Mesendoderm (in vitro differentiated cells): ENCODE measurements at regions not wholly inside any gene's neighbourhood (a gene's known extent, or its start where the extent isn't known, plus 50 kb on each side); places are given as distances from the start of the nearest gene placed in this dataset.
A peak's percentile ranks its signal among the peaks of the same experiment; 100 is the strongest.
"Not testable (repeated sequence)": the region's sequence is repeated elsewhere in the genome, so short reads cannot be mapped to it uniquely, and the experiment has no call there.

Experiments
- DNase-seq: peaks from one replicate; pipeline ENCODE4 v3.0.0; 2013
- H2AK5ac ChIP-seq: 2 replicates; pipeline ENCODE4 v1.6.1; 2013; ENCODE audit warnings: low read length, inconsistent platforms
- H2BK120ac ChIP-seq: 2 replicates; pipeline ENCODE4 v1.6.1; 2013; ENCODE audit warnings: low read depth, mild to moderate bottlenecking, low read length, moderate library complexity, mixed read lengths
- H2BK15ac ChIP-seq: replicated peaks from 2 replicates; pipeline ENCODE4 v1.6.1; 2013; ENCODE audit warnings: low read depth, mild to moderate bottlenecking, moderate library complexity
- H2BK5ac ChIP-seq: 2 replicates; pipeline ENCODE4 v1.6.1; 2013; ENCODE audit warnings: low read length, inconsistent platforms
- H3K18ac ChIP-seq: 2 replicates; pipeline ENCODE4 v1.6.1; 2013; ENCODE audit warnings: mild to moderate bottlenecking, low read length, mixed read lengths
- H3K23ac ChIP-seq: one replicate; pipeline ENCODE4 v1.6.1; 2013; ENCODE audit warnings: low read length
- H3K27ac ChIP-seq: 2 replicates; pipeline ENCODE4 v1.5.1; 2013; ENCODE audit warnings: low read depth, mild to moderate bottlenecking, inconsistent platforms, low read length, moderate library complexity
- H3K27me3 ChIP-seq: 2 replicates; pipeline ENCODE4 v1.6.1; 2013; ENCODE audit warnings: low read length, control low read depth, mild to moderate bottlenecking, inconsistent platforms; ENCODE audit not compliant: insufficient read depth, poor library complexity
- H3K36me3 ChIP-seq: 2 replicates; pipeline ENCODE4 v1.6.1; 2013; ENCODE audit warnings: low read length, inconsistent platforms; ENCODE audit not compliant: control insufficient read depth, insufficient read depth
- H3K4ac ChIP-seq: one replicate; pipeline ENCODE4 v1.6.1; 2013; ENCODE audit warnings: low read depth, mild to moderate bottlenecking, low read length, moderate library complexity
- H3K4me1 ChIP-seq: 2 replicates; pipeline ENCODE4 v1.6.1; 2013; ENCODE audit warnings: low read depth, low read length, inconsistent platforms; ENCODE audit not compliant: control insufficient read depth
- H3K4me2 ChIP-seq: 2 replicates; pipeline ENCODE4 v1.6.1; 2013; ENCODE audit warnings: low read length
- H3K4me3 ChIP-seq: 2 replicates; pipeline ENCODE4 v1.5.1; 2013; ENCODE audit warnings: mild to moderate bottlenecking, low read length
- H3K56ac ChIP-seq: one replicate; pipeline ENCODE4 v1.6.1; 2013; ENCODE audit warnings: low read length
- H3K79me1 ChIP-seq: 2 replicates; pipeline ENCODE4 v1.6.1; 2013; ENCODE audit warnings: low read length, inconsistent platforms
- H3K79me2 ChIP-seq: 2 replicates; pipeline ENCODE4 v1.6.1; 2013; ENCODE audit warnings: mild to moderate bottlenecking, low read length; ENCODE audit not compliant: control insufficient read depth, insufficient read depth
- H3K9ac ChIP-seq: 2 replicates; pipeline ENCODE4 v1.6.1; 2013; ENCODE audit warnings: low read length, inconsistent platforms
- H4K5ac ChIP-seq: one replicate; pipeline ENCODE4 v1.6.1; 2013; ENCODE audit warnings: low read length
- H4K8ac ChIP-seq: one replicate; pipeline ENCODE4 v1.6.1; 2013; ENCODE audit warnings: low read depth, mild to moderate bottlenecking, control low read depth, low read length, moderate library complexity
- WGBS: extraction: QIAGEN DNeasy Blood & Tissue Kit; methylation state at CpG from one replicate; pipeline ENCODE4 v1.1.7; 2013; ENCODE audit warnings: low lambda C conversion rate, missing lambda C conversion rate; ENCODE audit not compliant: insufficient coverage; ENCODE audit errors: extremely low coverage; 5-methylcytosine and 5-hydroxymethylcytosine counted together

DNA sequence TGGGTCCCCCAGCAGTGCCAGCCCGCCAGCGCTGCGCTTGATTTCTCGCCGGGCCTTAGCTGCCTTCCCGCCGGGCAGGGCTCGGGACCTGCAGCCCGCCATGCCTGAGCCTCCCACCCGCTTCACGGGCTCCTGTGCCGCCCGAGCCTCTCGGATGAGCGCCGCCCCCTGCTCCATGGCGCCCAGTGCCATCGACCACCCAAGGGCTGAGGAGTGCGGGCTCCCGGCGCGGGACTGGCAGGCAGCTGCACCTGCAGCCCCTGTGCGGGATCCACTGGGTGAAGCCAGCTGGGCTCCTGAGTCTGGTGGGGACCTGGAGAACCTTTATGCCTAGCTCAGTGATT, 489.8 kb upstream of the ZFP42 start:
- not testable (repeated sequence) for H3K23ac ChIP-seq, H3K4ac ChIP-seq, H3K27ac ChIP-seq, H2BK120ac ChIP-seq, H3K18ac ChIP-seq, H2BK15ac ChIP-seq, H3K4me2 ChIP-seq, H3K27me3 ChIP-seq, H3K9ac ChIP-seq, H4K8ac ChIP-seq, H2BK5ac ChIP-seq, H3K4me1 ChIP-seq, H3K79me2 ChIP-seq, H3K79me1 ChIP-seq, H3K36me3 ChIP-seq, DNase-seq, H2AK5ac ChIP-seq, H3K4me3 ChIP-seq, H3K56ac ChIP-seq, H4K5ac ChIP-seq
- WGBS = no CpG with 5 or more reads among the region's 23 CpGs

DNA sequence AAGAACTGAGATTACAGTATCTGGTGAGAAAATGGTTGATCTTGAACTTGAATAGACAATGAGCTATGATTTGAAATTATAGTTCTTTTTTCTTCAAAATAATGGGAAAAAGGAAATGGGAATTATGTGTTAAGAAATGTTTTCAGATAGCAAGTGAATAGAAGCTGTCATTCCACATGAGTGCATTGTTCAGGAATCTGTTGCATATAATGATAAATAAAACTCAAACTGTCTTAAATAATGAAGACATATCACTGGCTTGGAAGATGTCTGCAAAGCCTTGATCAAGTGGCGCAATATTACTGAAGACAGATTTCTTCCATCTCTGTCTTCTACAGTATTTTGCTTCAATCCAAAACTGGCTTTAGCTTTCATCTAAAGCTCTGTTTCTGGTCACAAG, 479.3 kb upstream of the ZFP42 start:
- Histone ChIP-seq H3K4ac (no peak overlapping the region), H2AK5ac (no peak overlapping the region), H3K27me3 (no peaks in the 10 kb centered on the region), H3K79me2 (no peaks in the 10 kb centered on the region), H3K27ac (no peak overlapping the region), H3K18ac (no peak overlapping the region), H4K8ac (no peak overlapping the region), H3K56ac (no peak overlapping the region), H3K9ac (no peak overlapping the region), H3K4me1 (no peaks in the 10 kb centered on the region), H2BK15ac (no peak overlapping the region), H2BK5ac (no peak overlapping the region), H3K36me3 (no peaks in the 10 kb centered on the region), H3K4me3 (no peak overlapping the region), H2BK120ac (no peak overlapping the region), H3K23ac (no peak overlapping the region), H4K5ac (no peak overlapping the region), H3K4me2 (no peak overlapping the region), H3K79me1 (no peaks in the 10 kb centered on the region)
- DNase-seq = no peak
- no CpG with 5 or more reads among the region's 1 CpG for WGBS

DNA sequence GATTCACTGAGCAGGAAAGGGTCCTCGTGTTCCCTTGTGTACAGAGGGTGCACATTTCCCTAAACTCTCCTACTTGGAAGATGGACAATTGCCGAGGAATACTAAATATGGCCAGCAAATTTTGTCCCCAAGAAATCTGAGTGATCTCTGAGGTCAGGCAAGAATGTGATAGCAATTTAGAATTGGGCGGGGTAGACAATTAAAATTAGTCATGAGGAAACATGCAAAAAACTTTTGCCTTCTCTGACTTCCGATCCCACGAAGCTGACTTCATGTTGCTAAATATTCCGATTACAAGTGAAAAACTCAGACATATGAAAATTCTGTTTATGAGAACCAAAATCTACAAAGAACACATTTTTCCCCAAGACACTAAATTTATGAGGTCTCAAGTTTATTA, 453.9 kb upstream of the ZFP42 start:
- H3K4me2 ChIP-seq = no peak overlapping the region
- no peak overlapping the region for H3K27ac ChIP-seq
- H4K5ac ChIP-seq = no peak overlapping the region
- H3K79me1 ChIP-seq = no peaks in the 10 kb centered on the region
- no peak overlapping the region for H3K4me3 ChIP-seq
- no peak overlapping the region for H2AK5ac ChIP-seq
- H3K4ac ChIP-seq = no peak overlapping the region
- no peak overlapping the region for H3K18ac ChIP-seq
- H4K8ac ChIP-seq = no peak overlapping the region
- H3K79me2 ChIP-seq = no peaks in the 10 kb centered on the region
- no peaks in the 10 kb centered on the region for H3K36me3 ChIP-seq
- H2BK120ac ChIP-seq = no peak overlapping the region
- DNase-seq = no peak
- H3K23ac ChIP-seq = no peak overlapping the region
- H3K9ac ChIP-seq = no peak overlapping the region
- no peak overlapping the region for H3K56ac ChIP-seq
- H2BK15ac ChIP-seq = no peak overlapping the region
- no CpG with 5 or more reads among the region's 6 CpGs for WGBS
- no peaks in the 10 kb centered on the region for H3K4me1 ChIP-seq
- no peaks in the 10 kb centered on the region for H3K27me3 ChIP-seq
- H2BK5ac ChIP-seq = no peak overlapping the region

DNA sequence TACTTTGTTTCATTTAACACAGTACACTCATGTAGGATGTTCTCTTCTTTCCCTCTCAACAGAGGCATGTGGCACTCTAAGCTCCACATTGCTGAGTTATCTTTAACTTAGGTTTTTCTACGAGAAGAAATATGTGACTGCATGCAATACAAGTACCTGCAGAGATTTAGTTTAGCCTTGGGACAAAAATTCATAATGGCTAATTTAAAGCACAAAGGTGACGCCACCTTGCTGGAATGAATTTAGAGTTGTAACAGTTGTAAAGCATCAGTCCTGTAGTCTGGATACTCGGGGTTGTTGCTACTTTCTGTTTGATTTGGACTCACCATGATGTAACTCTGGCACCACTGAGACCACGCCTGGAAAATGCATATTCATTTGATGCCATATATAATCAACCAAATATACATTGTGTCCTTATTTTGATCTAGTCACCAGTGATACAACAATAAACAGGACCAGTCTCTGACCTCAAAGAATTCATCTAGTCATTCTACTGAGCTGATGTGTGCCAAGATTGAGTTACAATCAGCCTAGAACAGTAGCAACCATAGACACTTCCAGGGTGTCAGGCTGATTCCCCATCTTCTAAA, 451.0 kb upstream of the ZFP42 start:
- Histone ChIP-seq H3K9ac (no peak overlapping the region), H2BK5ac (no peak overlapping the region), H4K5ac (no peak overlapping the region), H2BK15ac (no peak overlapping the region), H3K79me2 (no peaks in the 10 kb centered on the region), H3K79me1 (no peaks in the 10 kb centered on the region), H3K4me3 (no peak overlapping the region), H4K8ac (no peak overlapping the region), H3K23ac (no peak overlapping the region), H3K36me3 (no peaks in the 10 kb centered on the region), H3K27me3 (no peaks in the 10 kb centered on the region), H3K56ac (no peak overlapping the region), H3K18ac (no peak overlapping the region), H2BK120ac (no peak overlapping the region), H2AK5ac (no peak overlapping the region), H3K27ac (no peak overlapping the region), H3K4me2 (no peak overlapping the region), H3K4me1 (no peaks in the 10 kb centered on the region), H3K4ac (no peak overlapping the region)
- WGBS = no CpG with 5 or more reads among the region's 4 CpGs
- no peak for DNase-seq

DNA sequence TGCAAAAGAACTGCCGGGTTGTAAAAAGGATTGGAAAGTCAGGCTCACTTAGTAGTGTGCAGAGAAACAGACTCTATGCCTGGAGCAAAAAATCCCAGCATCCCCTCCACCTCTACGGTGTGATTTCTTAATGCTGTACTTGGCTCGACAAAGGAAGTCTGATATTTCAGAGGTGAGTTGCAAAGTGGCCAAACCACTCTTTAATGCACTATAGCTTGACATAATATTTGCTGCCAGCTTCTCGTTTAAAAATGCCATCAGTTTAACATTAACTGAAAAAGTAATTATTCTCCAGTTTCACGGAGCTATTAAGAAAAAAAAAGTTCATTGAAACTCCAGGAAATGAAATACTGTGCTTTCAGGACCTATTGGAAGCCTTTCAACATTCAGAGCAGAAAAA, 448.3 kb upstream of the ZFP42 start:
- H3K79me1 ChIP-seq = no peaks in the 10 kb centered on the region
- no peak overlapping the region for H3K4me2 ChIP-seq
- H2BK15ac ChIP-seq = no peak overlapping the region
- no peak overlapping the region for H4K8ac ChIP-seq
- DNase-seq = no peak
- H3K27me3 ChIP-seq = no peaks in the 10 kb centered on the region
- H2BK120ac ChIP-seq = no peak overlapping the region
- H3K4ac ChIP-seq = no peak overlapping the region
- H3K18ac ChIP-seq = no peak overlapping the region
- no peak overlapping the region for H2AK5ac ChIP-seq
- no peaks in the 10 kb centered on the region for H3K79me2 ChIP-seq
- no peaks in the 10 kb centered on the region for H3K36me3 ChIP-seq
- no peak overlapping the region for H3K56ac ChIP-seq
- no CpG with 5 or more reads among the region's 5 CpGs for WGBS
- no peak overlapping the region for H3K23ac ChIP-seq
- no peak overlapping the region for H2BK5ac ChIP-seq
- no peak overlapping the region for H4K5ac ChIP-seq
- H3K9ac ChIP-seq = no peak overlapping the region
- H3K27ac ChIP-seq = no peak overlapping the region
- H3K4me1 ChIP-seq = no peaks in the 10 kb centered on the region
- no peak overlapping the region for H3K4me3 ChIP-seq

DNA sequence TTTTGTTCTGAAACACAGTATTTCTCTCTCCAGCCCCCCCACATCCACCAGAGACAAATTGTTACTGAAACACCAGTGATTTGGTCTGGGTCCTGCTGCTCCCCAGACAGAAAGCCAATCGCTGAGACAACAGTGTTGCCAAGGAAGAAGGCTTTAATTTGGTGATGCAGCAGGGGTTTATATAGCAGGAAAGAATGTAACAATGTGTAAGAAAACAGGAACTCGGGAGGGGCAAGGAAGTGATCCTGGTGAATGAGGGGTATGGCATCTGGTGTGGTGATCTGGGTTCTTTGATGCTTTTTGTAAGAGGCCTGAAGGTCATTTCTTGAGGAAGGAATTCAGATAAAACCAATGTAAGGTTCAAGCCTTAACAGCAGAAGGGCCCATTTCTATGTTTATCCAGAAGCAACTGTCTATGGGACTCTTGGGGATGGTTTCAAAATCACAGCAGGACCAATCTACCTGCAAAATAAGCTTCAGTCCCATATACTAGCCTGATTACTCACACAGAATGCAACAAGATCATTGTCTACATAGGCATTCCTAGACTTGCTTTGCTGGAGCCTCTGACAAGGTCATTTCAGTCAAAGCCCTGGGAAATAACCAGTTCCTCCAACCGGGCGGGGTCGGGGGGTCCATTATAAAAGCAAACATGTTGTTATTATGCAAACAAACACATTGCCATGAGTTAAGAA, 445.2 kb upstream of the ZFP42 start:
- Histone ChIP-seq H3K4ac (no peak overlapping the region), H2AK5ac (no peak overlapping the region), H3K4me1 (no peaks in the 10 kb centered on the region), H3K4me3 (no peak overlapping the region), H4K8ac (no peak overlapping the region), H2BK15ac (no peak overlapping the region), H3K4me2 (no peak overlapping the region), H2BK120ac (no peak overlapping the region), H3K56ac (no peak overlapping the region), H3K79me2 (no peaks in the 10 kb centered on the region), H3K27me3 (no peaks in the 10 kb centered on the region), H2BK5ac (no peak overlapping the region), H3K36me3 (no peaks in the 10 kb centered on the region), H4K5ac (no peak overlapping the region), H3K27ac (no peak overlapping the region), H3K18ac (no peak overlapping the region), H3K23ac (no peak overlapping the region), H3K9ac (no peak overlapping the region), H3K79me1 (no peaks in the 10 kb centered on the region)
- DNase-seq = peak; percentile 30
- WGBS = no CpG with 5 or more reads among the region's 5 CpGs
